Endothelial cell of umbilical vein (primary cell): ENCODE measurements at regions not wholly inside any gene's neighbourhood (a gene's known extent, or its start where the extent isn't known, plus 50 kb on each side); places are given as distances from the start of the nearest gene placed in this dataset.

Source experiments
- BruUV-seq: library from RNA; stranded (reverse); fragments of 400-500 nt; replicated peaks from 2 replicates; lab custom pipeline; 2021; lab: Mats Ljungman, UMichigan
- CTCF ChIA-PET: fragments of 300-600, 350-600 bp; sonication (Branson Sonifier 250); formaldehyde crosslinking; loops from one replicate; lab custom pipeline; 2021; ENCODE audit warnings: antibody characterized with exemption, inconsistent platforms; lab: Charles Lee
- POLR2A ChIA-PET: fragments of 300-600, 350-600 bp; sonication (Branson Sonifier 250); formaldehyde crosslinking; loops from one replicate; lab custom pipeline; 2021; ENCODE audit warnings: antibody characterized with exemption, inconsistent platforms; lab: Charles Lee
- DNase-seq: peaks from one replicate; pipeline ENCODE4 v3.0.0-alpha.2; 2011; ENCODE audit warnings: low read depth, low spot score
- FAIRE-seq: peaks from 2 replicates; lab custom pipeline; 2011; peaks lifted over from hg19 to GRCh38; lab: Jason Lieb, UNC
- H2AFZ ChIP-seq: 2 replicates; pipeline ENCODE4 v1.6.0; 2012; ENCODE audit warnings: low read depth, low read length, control low read depth, inconsistent platforms
- H3K27ac ChIP-seq: 2 replicates; pipeline ENCODE4 v1.5.1; 2011; ENCODE audit warnings: low read depth, mild to moderate bottlenecking, control low read depth, low read length, moderate library complexity; ENCODE audit not compliant: insufficient read depth
- H3K27me3 ChIP-seq, 2 experiments: 2 replicates each; pipeline versions ENCODE4 v1.6.0 to v1.6.1; 2011; ENCODE audit warnings: low read length in 2 of 2, mixed read lengths in 1 of 2; ENCODE audit not compliant: control insufficient read depth in 2 of 2, insufficient read depth in 2 of 2
- H3K36me3 ChIP-seq, 2 experiments: 2 replicates in 1 of 2; 3 replicates in 1 of 2; pipeline ENCODE4 v1.5.1; 2011; ENCODE audit warnings: low read length in 2 of 2, mild to moderate bottlenecking in 1 of 2, moderate library complexity in 1 of 2; ENCODE audit not compliant: control insufficient read depth in 2 of 2, insufficient read depth in 2 of 2; ENCODE audit errors: extremely low read depth in 1 of 2
- H3K4me1 ChIP-seq: 3 replicates; pipeline ENCODE4 v1.5.1; 2011; ENCODE audit warnings: mild to moderate bottlenecking, low read length; ENCODE audit not compliant: control insufficient read depth, insufficient read depth; ENCODE audit errors: extremely low read depth
- H3K4me2 ChIP-seq: 2 replicates; pipeline ENCODE4 v1.6.1; 2011; ENCODE audit warnings: low read length, control low read depth, mixed read lengths; ENCODE audit not compliant: insufficient read depth
- H3K4me3 ChIP-seq, 3 experiments: fragments of 200-600 bp in 1 of 3; sonication (generic), shearing (Covaris generic) in 1 of 3; replicated peaks in 1 of 3; 2 replicates each; pipeline ENCODE4 v1.5.1; 2011 to 2016; ENCODE audit warnings: control low read depth in 3 of 3, low read length in 3 of 3, mild to moderate bottlenecking in 2 of 3, inconsistent platforms in 1 of 3, low read depth in 1 of 3, moderate library complexity in 1 of 3; ENCODE audit not compliant: insufficient read depth in 1 of 3
- H3K79me2 ChIP-seq: 2 replicates; pipeline ENCODE4 v1.6.0; 2012; ENCODE audit warnings: low read length, inconsistent platforms; ENCODE audit not compliant: control insufficient read depth, insufficient read depth
- H3K9ac ChIP-seq: replicated peaks from 2 replicates; pipeline ENCODE3; 2011; ENCODE audit warnings: low read length, control low read depth; ENCODE audit not compliant: insufficient read depth; ENCODE audit errors: extremely low read depth
- H3K9me1 ChIP-seq: replicated peaks from 3 replicates; pipeline ENCODE4 v1.6.0; 2011; ENCODE audit warnings: mild to moderate bottlenecking, low read length; ENCODE audit not compliant: control insufficient read depth, insufficient read depth; ENCODE audit errors: extremely low read depth
- H3K9me3 ChIP-seq: replicated peaks from 2 replicates; pipeline ENCODE4 v1.5.1; 2012; ENCODE audit warnings: low read length, inconsistent platforms; ENCODE audit not compliant: control insufficient read depth, insufficient read depth
- H4K20me1 ChIP-seq: replicated peaks from 2 replicates; pipeline ENCODE3; 2011; ENCODE audit warnings: mild to moderate bottlenecking, low read length; ENCODE audit not compliant: control insufficient read depth, insufficient read depth; ENCODE audit errors: extremely low read depth
- EZH2 ChIP-seq: IDR thresholded peaks from 2 replicates; pipeline ENCODE4 v1.6.1; 2012; ENCODE audit warnings: borderline replicate concordance, low read depth, mild to moderate bottlenecking, moderate library complexity, low read length, inconsistent platforms; ENCODE audit not compliant: severe bottlenecking
- FOS ChIP-seq: IDR thresholded peaks from 2 replicates; pipeline ENCODE4 v1.6.1; 2011; ENCODE audit warnings: mild to moderate bottlenecking, low read length, moderate library complexity, borderline replicate concordance; ENCODE audit not compliant: insufficient read depth
- GATA2 ChIP-seq: IDR thresholded peaks from 2 replicates; pipeline ENCODE4 v1.7.0; 2011; ENCODE audit warnings: low read depth, mild to moderate bottlenecking, moderate library complexity, mixed read lengths, low read length; ENCODE audit not compliant: insufficient read length, insufficient read depth
- JUN ChIP-seq: IDR thresholded peaks from 2 replicates; pipeline ENCODE4 v1.6.1; 2011; ENCODE audit warnings: borderline replicate concordance, low read depth; ENCODE audit not compliant: insufficient read length, insufficient read depth
- MYC ChIP-seq: IDR thresholded peaks from one replicate; pipeline ENCODE4 v1.6.1; 2011; ENCODE audit warnings: mild to moderate bottlenecking, low read depth, low read length
- POLR2A ChIP-seq: IDR thresholded peaks from 2 replicates; pipeline ENCODE4 v1.6.1; 2012; ENCODE audit warnings: low read depth, mild to moderate bottlenecking, control low read depth, low read length
- POLR2AphosphoS5 ChIP-seq: IDR thresholded peaks from 2 replicates; pipeline ENCODE4 v1.6.1; 2012; ENCODE audit warnings: low read depth, mild to moderate bottlenecking, control low read depth, low read length, moderate library complexity; ENCODE audit not compliant: insufficient read depth
- dilution Hi-C: fragments of 300-500 bp; cut with MboI; formaldehyde crosslinking; loops from one replicate; pipeline ENCODE4 v1.15.0; 2019; ENCODE audit warnings: low sequenced_read_pairs; ENCODE audit not compliant: extremely low pct_ligation_motif_present
- intact Hi-C: fragments of 100-400 bp; cut with micrococcal nuclease; formaldehyde crosslinking; loops from one replicate; pipeline ENCODE4 v1.10.0; 2022
- TF ChIP-seq, protein P1 (sequence below): IDR thresholded peaks from 2 replicates; pipeline ENCODE4 v1.6.1; 2011; ENCODE audit not compliant: insufficient read depth, insufficient read length
- TF ChIP-seq, protein P2 (sequence below), 2 donors: IDR thresholded peaks; 1 replicate in 1 of 2; 2 replicates in 1 of 2; pipeline ENCODE4 v1.5.1; 2011; ENCODE audit warnings: low read length in 2 of 2, mild to moderate bottlenecking in 2 of 2, moderate library complexity in 2 of 2, control low read depth in 1 of 2, inconsistent platforms in 1 of 2, low read depth in 1 of 2; ENCODE audit not compliant: insufficient read depth in 1 of 2; ENCODE audit errors: extremely low read depth in 1 of 2

DNA sequence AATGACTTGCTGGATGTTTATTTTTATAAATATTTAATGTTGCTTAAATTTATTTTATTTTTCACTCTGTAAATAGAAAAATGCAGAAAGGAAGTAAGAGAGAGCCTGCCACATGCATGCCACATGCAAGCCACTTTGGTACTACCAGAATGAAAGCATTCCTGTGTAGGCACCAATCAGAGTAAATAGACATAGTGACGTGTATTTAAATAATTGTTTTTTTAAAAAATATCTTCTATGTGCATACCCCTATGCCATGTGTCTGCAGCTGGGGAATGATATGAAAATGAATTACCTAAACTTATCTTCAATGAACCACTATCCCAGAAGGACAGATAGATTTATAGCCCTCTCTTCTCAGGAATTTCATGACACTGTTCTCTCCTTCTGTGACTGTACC, 651.5 kb upstream of the RIOK2 start:
- no TSS peak for BruUV-seq

DNA sequence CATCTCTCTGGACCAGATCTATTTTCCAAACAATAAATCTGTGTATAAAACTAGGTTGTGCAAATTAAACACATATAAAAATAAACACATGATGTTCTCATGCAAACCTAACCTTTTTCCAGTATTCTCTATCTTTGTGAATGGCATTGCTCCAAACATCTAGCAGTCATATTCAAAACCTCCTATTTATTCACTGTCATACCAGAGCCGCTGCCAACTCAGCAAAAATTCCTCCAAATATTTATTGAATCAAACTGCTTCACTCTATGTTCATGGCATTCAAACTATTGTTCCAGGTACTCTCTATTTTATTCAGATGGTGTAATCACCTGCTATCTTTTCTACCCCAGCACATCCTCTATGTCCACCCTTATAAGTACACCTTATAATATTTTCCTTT, 652.1 kb upstream of the RIOK2 start:
- CTCF ChIA-PET: interaction anchor here (1.3 kb wide), 1 partner anchor 10 kb away, joined by 3 read pairs; no protein-coding TSS in a partner anchor
- H3K4me1 ChIP-seq: peaks cover 32% of the 10 kb centered on the region
- DNase-seq (no peak), FAIRE-seq (no peak)
- no peaks in the 10 kb centered on the region for H3K79me2 ChIP-seq
- no peaks in the 10 kb centered on the region for H3K27me3 ChIP-seq
- no peak overlapping the region for H3K9ac ChIP-seq
- no peaks in the 10 kb centered on the region for H3K9me1 ChIP-seq
- H3K27ac ChIP-seq: no peak overlapping the region
- H3K4me2 ChIP-seq: no peak overlapping the region
- no peaks in the 10 kb centered on the region for H4K20me1 ChIP-seq
- BruUV-seq: no TSS peak
- no peak overlapping the region for H2AFZ ChIP-seq
- H3K36me3 ChIP-seq: no peaks in the 10 kb centered on the region
- POLR2A ChIA-PET: no interaction called here
- no peak overlapping the region for H3K4me3 ChIP-seq
- H3K9me3 ChIP-seq: no peaks in the 10 kb centered on the region
- dilution Hi-C loops (no loop called here), intact Hi-C loops (loop anchor here (5.0 kb wide), 2 partner anchors 293 to 622 kb away; no protein-coding TSS in a partner anchor)
- no peak for TF ChIP-seq FOS
- no peak for TF ChIP-seq POLR2A
- TF ChIP-seq MYC: no peak
- no peak for TF ChIP-seq GATA2
- TF ChIP-seq, protein P1, sequence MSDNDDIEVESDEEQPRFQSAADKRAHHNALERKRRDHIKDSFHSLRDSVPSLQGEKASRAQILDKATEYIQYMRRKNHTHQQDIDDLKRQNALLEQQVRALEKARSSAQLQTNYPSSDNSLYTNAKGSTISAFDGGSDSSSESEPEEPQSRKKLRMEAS: no peak
- TF ChIP-seq, protein P2, sequence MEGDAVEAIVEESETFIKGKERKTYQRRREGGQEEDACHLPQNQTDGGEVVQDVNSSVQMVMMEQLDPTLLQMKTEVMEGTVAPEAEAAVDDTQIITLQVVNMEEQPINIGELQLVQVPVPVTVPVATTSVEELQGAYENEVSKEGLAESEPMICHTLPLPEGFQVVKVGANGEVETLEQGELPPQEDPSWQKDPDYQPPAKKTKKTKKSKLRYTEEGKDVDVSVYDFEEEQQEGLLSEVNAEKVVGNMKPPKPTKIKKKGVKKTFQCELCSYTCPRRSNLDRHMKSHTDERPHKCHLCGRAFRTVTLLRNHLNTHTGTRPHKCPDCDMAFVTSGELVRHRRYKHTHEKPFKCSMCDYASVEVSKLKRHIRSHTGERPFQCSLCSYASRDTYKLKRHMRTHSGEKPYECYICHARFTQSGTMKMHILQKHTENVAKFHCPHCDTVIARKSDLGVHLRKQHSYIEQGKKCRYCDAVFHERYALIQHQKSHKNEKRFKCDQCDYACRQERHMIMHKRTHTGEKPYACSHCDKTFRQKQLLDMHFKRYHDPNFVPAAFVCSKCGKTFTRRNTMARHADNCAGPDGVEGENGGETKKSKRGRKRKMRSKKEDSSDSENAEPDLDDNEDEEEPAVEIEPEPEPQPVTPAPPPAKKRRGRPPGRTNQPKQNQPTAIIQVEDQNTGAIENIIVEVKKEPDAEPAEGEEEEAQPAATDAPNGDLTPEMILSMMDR (IDR thresholded peaks at IDR 0.05; ENCODE audit: extremely low read depth in 1 of 2, insufficient read depth in 1 of 2, low read depth in 1 of 2, low read length in 2 of 2): no peak
- TF ChIP-seq POLR2AphosphoS5: no peak
- TF ChIP-seq EZH2: no peak
- no peak for TF ChIP-seq JUN

More for the DNA sequence above, 651.5 kb upstream of the RIOK2 start:
- ChIA-PET POLR2A (no interaction called here), CTCF (no interaction called here)
- no peak overlapping the region for H3K4me3 ChIP-seq
- H3K79me2 ChIP-seq: no peaks in the 10 kb centered on the region
- peaks cover 26% of the 10 kb centered on the region for H3K4me1 ChIP-seq
- no peak overlapping the region for H2AFZ ChIP-seq
- no peak overlapping the region for H3K9ac ChIP-seq
- no peaks in the 10 kb centered on the region for H3K36me3 ChIP-seq
- H3K27me3 ChIP-seq: no peaks in the 10 kb centered on the region
- H3K9me1 ChIP-seq: no peaks in the 10 kb centered on the region
- H3K4me2 ChIP-seq: no peak overlapping the region
- no peak overlapping the region for H3K27ac ChIP-seq
- no peaks in the 10 kb centered on the region for H3K9me3 ChIP-seq
- no peak for DNase-seq
- no peaks in the 10 kb centered on the region for H4K20me1 ChIP-seq
- no peak for FAIRE-seq
- dilution Hi-C loops (no loop called here), intact Hi-C loops (no loop called here)
- TF ChIP-seq POLR2AphosphoS5 (no peak), GATA2 (no peak), POLR2A (no peak), EZH2 (no peak), MYC (no peak), FOS (no peak)
